Psoas muscle (tissue), 7 donors: ENCODE measurements at regions not wholly inside any gene's neighbourhood (a gene's known extent, or its start where the extent isn't known, plus 50 kb on each side); places are given as distances from the start of the nearest gene placed in this dataset.

Source experiments
- ATAC-seq, 4 donors: fragments of 200-7000 bp; cut with Tn5 transposase; one replicate each; pipeline ENCODE4 v1.9.1; 2020; ENCODE audit warnings: moderate library complexity in 3 of 4, mild to moderate bottlenecking in 2 of 4
- DNase-seq, 2 donors: peaks; one replicate each; pipeline ENCODE4 v3.0.0-alpha.2; 2020
- H3K27ac ChIP-seq: fragments of 200-600 bp; one replicate; pipeline ENCODE4 v1.8.0; 2022
- H3K27me3 ChIP-seq, 3 donors: fragments of 200-600 bp in 1 of 3; one replicate each; pipeline versions ENCODE4 v1.6.1 to v1.8.0; 2013 to 2022; ENCODE audit warnings: low read length in 2 of 3, mild to moderate bottlenecking in 2 of 3, moderate library complexity in 1 of 3; ENCODE audit not compliant: insufficient read depth in 3 of 3
- H3K36me3 ChIP-seq, 2 donors: fragments of 200-600 bp in 1 of 2; one replicate each; pipeline versions ENCODE4 v1.6.1 to v1.8.0; 2013 to 2022; ENCODE audit warnings: low read depth in 1 of 2, mild to moderate bottlenecking in 1 of 2, moderate library complexity in 1 of 2; ENCODE audit not compliant: insufficient read depth in 1 of 2
- H3K4me1 ChIP-seq: fragments of 200-600 bp; one replicate; pipeline ENCODE4 v1.8.0; 2022
- H3K4me3 ChIP-seq: fragments of 200-600 bp; one replicate; pipeline ENCODE4 v1.8.0; 2022; ENCODE audit warnings: mild to moderate bottlenecking
- H3K9me3 ChIP-seq: fragments of 200-600 bp; one replicate; pipeline ENCODE4 v1.8.0; 2022
- CTCF ChIP-seq: fragments of 200-600 bp; IDR thresholded peaks from one replicate; pipeline ENCODE4 v1.8.0; 2022; ENCODE audit warnings: antibody characterized with exemption
- WGBS, 3 donors: extraction: QIAGEN DNeasy Blood & Tissue Kit; methylation state at CpG; one replicate each; pipeline versions ENCODE4 v1.1.6 to v1.1.7; 2013; 5-methylcytosine and 5-hydroxymethylcytosine counted together
- intact Hi-C, 2 donors: fragments of 100-400 bp; cut with DNase I; formaldehyde crosslinking; loops; one replicate each; pipeline versions ENCODE4 v1.11.0 to v1.14.2; 2022
- donor health status: healthy with polysubstance abuse.
- donor health status: DM: no; HTN: no; CAD: no; lungs with moderate emphysema.
- donor health status: Bipolar disorder and iron deficiency.
- donor health status: healthy.
- donor health status: DM: yes; HTN: yes; CAD: no.
- donor health status: DM: no; HTN: no; CAD: no.
- donor health status: DM: yes; HTN: yes; CAD: no.

DNA sequence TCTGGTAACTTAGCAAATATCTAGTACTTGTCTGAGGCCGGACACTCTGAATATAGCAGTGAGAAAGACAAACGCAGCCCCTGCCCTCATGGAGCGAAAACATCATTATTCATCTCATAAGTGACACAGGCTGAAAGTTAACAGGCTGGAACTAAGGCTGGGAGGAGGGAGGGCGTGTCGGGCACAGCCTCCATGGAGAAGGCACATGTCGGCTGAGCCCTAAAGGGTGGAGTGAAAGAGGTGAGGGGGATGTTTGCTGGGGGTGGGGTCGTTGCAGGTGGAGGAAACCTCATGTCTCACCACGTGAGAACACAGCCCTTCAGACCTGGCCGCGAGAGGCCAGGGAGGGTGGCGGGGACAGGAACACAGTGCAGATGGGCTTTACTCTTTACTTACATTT is 108.8 kb upstream of the FOXC1 start:
- DNase-seq, result no peak
- no peak overlapping the region for H3K27ac ChIP-seq
- H3K36me3 ChIP-seq, result no peaks in the 10 kb centered on the region
- H3K4me3 ChIP-seq, result no peak overlapping the region
- H3K9me3 ChIP-seq, result no peaks in the 10 kb centered on the region
- TF ChIP-seq CTCF, result no peak
- 81 to 84% (median 83%) methylated on average over 11 of the region's 11 CpGs for WGBS, 3 donors
- H3K4me1 ChIP-seq, result no peaks in the 10 kb centered on the region
- no peak for ATAC-seq
- H3K27me3 ChIP-seq, result no peaks in the 10 kb centered on the region
- intact Hi-C loops, result no loop called here

- Histone ChIP-seq H3K36me3 (no peaks in the 10 kb centered on the region), H3K27me3 (peaks cover 0 to 7% (median 0%) of the 10 kb centered on the region in 3 donors), H3K4me3 (no peak overlapping the region), H3K9me3 (no peaks in the 10 kb centered on the region), H3K27ac (no peak overlapping the region), H3K4me1 (no peaks in the 10 kb centered on the region)
- 68 to 74% (median 72%) methylated on average over 7 of the region's 7 CpGs for WGBS, 3 donors
- DNase-seq (no peak), ATAC-seq (no peak)
- intact Hi-C loops, result no loop called here
- TF ChIP-seq CTCF, result no peak
These were observed 107.7 kb upstream of the FOXC1 start for GRCh38 chr6:1502041-1502440.

- no peaks in the 10 kb centered on the region for H3K36me3 ChIP-seq
- DNase-seq (no peak), ATAC-seq (no peak)
- no peak overlapping the region for H3K27ac ChIP-seq
- WGBS, 3 donors, result 44 to 62% (median 53%) methylated on average over 3 of the region's 3 CpGs
- no peak overlapping the region for H3K4me3 ChIP-seq
- H3K9me3 ChIP-seq, result no peaks in the 10 kb centered on the region
- intact Hi-C loops, result no loop called here
- H3K27me3 ChIP-seq, result peaks cover 0 to 11% (median 0%) of the 10 kb centered on the region in 3 donors
- no peak for TF ChIP-seq CTCF
- H3K4me1 ChIP-seq, result no peaks in the 10 kb centered on the region
These were observed 105.9 kb upstream of the FOXC1 start for GRCh38 chr6:1503811-1504210.

GRCh38 chr6:1504465-1504864 is 105.2 kb upstream of the FOXC1 start:
- WGBS, 3 donors, result 61 to 69% (median 61%) methylated on average over 10 of the region's 10 CpGs
- no peaks in the 10 kb centered on the region for H3K36me3 ChIP-seq
- H3K4me3 ChIP-seq, result no peak overlapping the region
- no peaks in the 10 kb centered on the region for H3K9me3 ChIP-seq
- H3K4me1 ChIP-seq, result no peaks in the 10 kb centered on the region
- no peak for ATAC-seq
- no peak for DNase-seq
- no peak overlapping the region for H3K27ac ChIP-seq
- no peak for TF ChIP-seq CTCF
- H3K27me3 ChIP-seq, result peaks cover 0 to 11% (median 0%) of the 10 kb centered on the region in 3 donors
- intact Hi-C loops, result no loop called here

GRCh38 chr6:1507251-1507650 is 102.5 kb upstream of the FOXC1 start:
- no peaks in the 10 kb centered on the region for H3K9me3 ChIP-seq
- WGBS, 3 donors, result 90 to 94% (median 92%) methylated on average over 6 of the region's 6 CpGs
- H3K4me3 ChIP-seq, result no peak overlapping the region
- H3K36me3 ChIP-seq, result no peaks in the 10 kb centered on the region
- H3K4me1 ChIP-seq, result no peaks in the 10 kb centered on the region
- H3K27me3 ChIP-seq, result peaks cover 0 to 11% (median 0%) of the 10 kb centered on the region in 3 donors
- TF ChIP-seq CTCF, result no peak
- intact Hi-C loops, result no loop called here
- H3K27ac ChIP-seq, result no peak overlapping the region
- DNase-seq (no peak), ATAC-seq (no peak)
